ENCODE measurements at regions not wholly inside any gene's neighbourhood (a gene's known extent, or its start where the extent isn't known, plus 50 kb on each side); places are given as distances from the start of the nearest gene placed in this dataset.
A peak's percentile ranks its signal among the peaks of the same experiment; 100 is the strongest.

GRCh38 chr6:170232186-170233002 lies 58.5 kb downstream of the DLL1 start:
- DNase-seq (peak; percentile 15), ATAC-seq (no peak)
- intact Hi-C loops (cut with micrococcal nuclease): no loop called here

- DNase-seq (peak; percentile 22), ATAC-seq (peak; percentile 14)
- intact Hi-C loops (cut with micrococcal nuclease): no loop called here
These were observed 59.3 kb downstream of the DLL1 start for GRCh38 chr6:170231293-170232185.

GRCh38 chr6:170230520-170231292 lies 60.2 kb downstream of the DLL1 start:
- intact Hi-C loops (cut with micrococcal nuclease): no loop called here
- ATAC-seq (peak; percentile 81), DNase-seq (peak; percentile 55)

- ATAC-seq (peak; percentile 36), DNase-seq (peak; percentile 22)
- intact Hi-C loops (cut with micrococcal nuclease): no loop called here
These were observed 60.9 kb downstream of the DLL1 start for GRCh38 chr6:170229851-170230519.

- DNase-seq: peak; percentile 7
These were observed 61.5 kb downstream of the DLL1 start for GRCh38 chr6:170229396-170229795.

GRCh38 chr6:170228946-170229310 lies 62.0 kb downstream of the DLL1 start:
- DNase-seq (peak; percentile 7), ATAC-seq (no peak)
- intact Hi-C loops (cut with micrococcal nuclease): no loop called here

More at GRCh38 chr6:170229396-170229795, 61.5 kb downstream of the DLL1 start:
- intact Hi-C loops (cut with micrococcal nuclease): no loop called here
- ATAC-seq: no peak

GRCh38 chr6:170227996-170228945 lies 62.6 kb downstream of the DLL1 start:
- no peak for ATAC-seq
- intact Hi-C loops (cut with micrococcal nuclease): no loop called here
- DNase-seq: peak; percentile 11

- DNase-seq: peak; percentile 17
- no peak for ATAC-seq
- intact Hi-C loops (cut with micrococcal nuclease): no loop called here
These were observed 63.3 kb downstream of the DLL1 start for GRCh38 chr6:170227521-170227983.

- intact Hi-C loops (cut with micrococcal nuclease): no loop called here
- ATAC-seq (no peak), DNase-seq (peak; percentile 7)
These were observed 64.2 kb downstream of the DLL1 start for GRCh38 chr6:170226647-170227046.

GRCh38 chr6:170225852-170226417 lies 64.9 kb downstream of the DLL1 start:
- intact Hi-C loops (cut with micrococcal nuclease): no loop called here
- ATAC-seq (peak; percentile 9), DNase-seq (peak; percentile 28)

- peak; percentile 20 for ATAC-seq
- DNase-seq: peak; percentile 25
- intact Hi-C loops (cut with micrococcal nuclease): no loop called here
These were observed 65.9 kb downstream of the DLL1 start for GRCh38 chr6:170224694-170225660.

GRCh38 chr6:170223718-170224693 lies 66.9 kb downstream of the DLL1 start:
- no peak for ATAC-seq
- intact Hi-C loops (cut with micrococcal nuclease): no loop called here
- peak; percentile 17 for DNase-seq

GRCh38 chr6:170222498-170223471 lies 68.1 kb downstream of the DLL1 start:
- intact Hi-C loops (cut with micrococcal nuclease): no loop called here
- ATAC-seq (peak; percentile 33), DNase-seq (peak; percentile 38)
